Posterior cingulate gyrus (tissue), 11 donors: ENCODE measurements at regions not wholly inside any gene's neighbourhood (a gene's known extent, or its start where the extent isn't known, plus 50 kb on each side); places are given as distances from the start of the nearest gene placed in this dataset.

Experiments used
- DNase-seq, 10 donors: peaks; one replicate each; pipeline versions ENCODE4 v3.0.0 to v3.0.0-alpha.2; 2020 to 2021; ENCODE audit warnings: mixed read lengths in 3 of 10
- intact Hi-C: fragments of 100-400 bp; cut with DNase I; formaldehyde crosslinking; loops from one replicate; pipeline ENCODE4 v1.15.1; 2023

- no peak for DNase-seq
- intact Hi-C loops: no loop called here
Observed at GRCh38 chr10:5303504-5303903, 61.3 kb upstream of the UCN3 start.

DNA sequence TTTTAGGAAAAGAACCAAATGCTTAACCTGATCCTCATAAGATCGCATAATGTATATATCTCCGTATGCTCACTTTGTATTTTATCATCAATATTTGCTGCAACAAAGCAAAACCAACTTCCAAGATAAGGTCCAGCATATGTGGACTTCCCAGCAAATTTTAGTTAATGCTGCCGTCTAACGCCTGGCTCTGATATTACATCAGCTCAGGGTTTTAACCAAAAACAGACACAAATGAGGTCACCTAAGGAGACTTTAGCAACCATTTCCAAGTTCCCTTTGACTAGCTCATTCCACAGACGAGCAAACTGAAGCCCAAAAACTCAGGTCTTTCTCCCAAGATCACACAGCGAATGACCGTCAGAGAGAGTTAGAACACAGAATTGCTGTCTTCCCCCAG is 59.4 kb upstream of the UCN3 start:
- intact Hi-C loops: no loop called here

DNA sequence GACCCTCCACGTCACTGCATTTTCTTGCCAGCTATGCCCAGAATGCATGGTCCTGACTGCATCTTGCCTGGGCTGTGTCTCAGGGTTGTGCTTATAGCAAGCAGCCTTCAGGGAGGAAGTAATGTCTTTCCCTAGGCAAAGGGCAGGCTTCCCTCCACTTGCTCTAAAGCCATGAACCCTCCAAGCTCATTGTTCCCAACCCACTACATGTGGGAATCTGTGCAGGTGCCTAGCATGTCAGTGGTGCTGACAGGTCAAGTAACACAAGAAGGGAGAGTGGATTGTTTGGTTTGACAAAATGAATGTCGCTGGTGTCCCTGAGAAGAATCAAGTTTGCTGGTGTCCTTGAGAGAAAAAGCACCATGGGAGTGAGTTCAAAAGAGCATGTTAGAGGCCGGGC is 53.9 kb upstream of the UCN3 start:
- no peak for DNase-seq
- intact Hi-C loops: no loop called here

More for the DNA sequence above, 59.4 kb upstream of the UCN3 start:
- DNase-seq: no peak

GRCh38 chr10:5311617-5312016 is 53.1 kb upstream of the UCN3 start:
- intact Hi-C loops: no loop called here
- no peak for DNase-seq

GRCh38 chr10:5314840-5315239 is 49.9 kb upstream of the UCN3 start:
- DNase-seq: no peak
- intact Hi-C loops: no loop called here
